ENCODE measurements at regions not wholly inside any gene's neighbourhood (a gene's known extent, or its start where the extent isn't known, plus 50 kb on each side); places are given as distances from the start of the nearest gene placed in this dataset.

- no peak for DNase-seq
Observed at GRCh38 chr10:130636313-130636930, 500.2 kb downstream of the GLRX3 start.

GRCh38 chr10:130637089-130637676, 501.0 kb downstream of the GLRX3 start:
- no peak for DNase-seq

DNA sequence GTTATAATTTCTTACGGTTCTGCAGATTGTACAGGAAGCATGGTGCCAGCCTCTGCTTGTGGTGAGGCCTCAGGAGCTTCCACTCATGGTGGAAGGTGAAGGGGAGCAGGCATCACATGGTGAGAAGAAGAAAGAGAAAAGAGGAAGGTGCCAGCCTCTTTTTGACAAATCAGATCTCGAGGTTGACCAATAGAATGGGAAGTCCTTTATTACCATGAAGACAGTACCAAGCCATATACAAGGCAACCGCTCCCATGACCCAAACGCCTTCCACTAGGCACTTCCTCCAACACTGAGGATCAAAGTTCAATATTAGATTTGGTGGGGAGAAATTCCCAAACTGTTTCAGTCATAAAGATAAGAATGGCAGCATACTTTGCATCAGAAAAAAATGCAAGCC, 502.8 kb downstream of the GLRX3 start:
- no peak for DNase-seq

- DNase-seq = no peak
Observed at GRCh38 chr10:130642926-130643325, 506.7 kb downstream of the GLRX3 start.

DNA sequence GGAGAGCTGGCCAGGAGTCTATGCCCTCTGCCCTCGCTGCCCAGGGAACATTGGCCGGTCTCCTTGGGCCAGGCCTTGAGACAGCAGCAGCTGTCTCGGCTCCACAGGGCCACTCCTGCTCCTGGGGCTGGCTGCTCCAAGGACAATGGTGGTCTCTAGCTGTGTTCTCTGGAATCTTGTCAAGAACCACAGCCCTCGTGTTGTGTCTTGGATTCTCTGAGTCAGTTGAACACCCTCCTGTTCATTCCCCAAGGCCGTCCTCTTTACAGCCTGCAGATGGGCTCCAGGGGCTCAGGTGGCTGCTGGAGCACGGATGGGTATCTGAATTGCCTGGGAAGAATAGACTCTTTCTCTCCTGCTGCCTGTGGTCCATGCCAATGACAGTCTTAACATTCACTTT, 511.1 kb downstream of the GLRX3 start:
- DNase-seq = no peak

DNA sequence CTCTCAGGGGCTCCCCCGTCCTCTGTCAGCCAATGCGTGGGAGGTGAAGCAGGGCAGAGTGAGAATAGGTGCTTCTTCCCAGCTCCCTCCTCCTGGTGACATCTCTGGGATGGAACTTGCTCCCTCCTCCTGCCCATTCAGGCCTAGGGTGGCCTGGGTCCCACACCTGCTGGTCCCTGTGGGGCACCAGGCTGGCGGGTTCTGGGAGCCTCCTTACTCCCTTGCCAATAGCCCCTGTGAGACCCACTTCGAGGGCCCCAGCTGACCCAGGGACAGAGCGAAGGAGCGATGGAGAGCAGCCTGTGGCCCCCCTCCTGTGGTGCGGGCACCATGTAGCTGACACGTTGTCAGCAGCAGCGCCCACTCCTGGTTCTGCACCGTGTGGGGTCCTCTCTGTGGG, 512.6 kb downstream of the GLRX3 start:
- no peak for DNase-seq

GRCh38 chr10:130652544-130652943, 516.4 kb downstream of the GLRX3 start:
- DNase-seq = no peak

GRCh38 chr10:130652964-130653578, 516.9 kb downstream of the GLRX3 start:
- no peak for DNase-seq

DNA sequence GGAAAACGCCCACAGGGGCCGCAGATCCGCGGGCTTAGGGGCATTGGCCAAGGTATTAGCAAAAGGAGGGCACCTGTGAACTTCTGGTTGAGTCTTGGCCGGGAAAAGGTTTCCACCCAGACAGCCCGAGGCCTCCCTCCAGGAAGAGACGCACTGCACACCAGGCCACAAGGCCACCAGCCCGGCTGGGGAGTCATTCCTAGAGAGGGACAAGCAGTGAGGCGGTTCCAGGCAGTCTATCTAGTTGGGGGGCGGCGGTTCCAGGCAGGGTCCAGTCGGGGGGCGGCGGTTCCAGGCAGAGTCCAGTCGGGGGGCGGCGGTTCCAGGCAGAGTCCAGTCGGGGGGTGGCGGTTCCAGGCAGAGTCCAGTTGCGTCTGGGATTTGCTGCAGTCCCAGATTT, 518.5 kb downstream of the GLRX3 start:
- no peak for DNase-seq

GRCh38 chr10:130655313-130656186, 519.4 kb downstream of the GLRX3 start:
- no peak for DNase-seq

DNA sequence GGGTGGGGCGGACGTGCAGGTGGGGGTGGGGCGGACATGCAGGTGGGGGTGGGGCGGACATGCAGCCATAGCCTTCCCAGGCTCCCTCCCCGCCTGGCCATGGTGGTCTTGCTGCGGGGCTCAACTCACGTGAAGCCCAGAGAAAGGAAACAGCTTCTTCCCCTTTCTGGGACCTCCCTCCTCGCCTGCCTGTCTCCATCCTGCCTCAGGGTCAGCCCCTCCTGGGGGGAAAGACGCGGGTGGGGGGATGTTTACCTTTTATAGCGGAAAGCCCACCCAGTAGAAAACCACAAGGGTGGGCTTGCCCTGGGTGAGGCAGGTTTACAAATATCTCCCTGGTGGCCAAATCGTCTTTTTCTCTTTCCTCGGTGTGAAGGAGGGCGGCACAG, 520.0 kb downstream of the GLRX3 start:
- no peak for DNase-seq

DNA sequence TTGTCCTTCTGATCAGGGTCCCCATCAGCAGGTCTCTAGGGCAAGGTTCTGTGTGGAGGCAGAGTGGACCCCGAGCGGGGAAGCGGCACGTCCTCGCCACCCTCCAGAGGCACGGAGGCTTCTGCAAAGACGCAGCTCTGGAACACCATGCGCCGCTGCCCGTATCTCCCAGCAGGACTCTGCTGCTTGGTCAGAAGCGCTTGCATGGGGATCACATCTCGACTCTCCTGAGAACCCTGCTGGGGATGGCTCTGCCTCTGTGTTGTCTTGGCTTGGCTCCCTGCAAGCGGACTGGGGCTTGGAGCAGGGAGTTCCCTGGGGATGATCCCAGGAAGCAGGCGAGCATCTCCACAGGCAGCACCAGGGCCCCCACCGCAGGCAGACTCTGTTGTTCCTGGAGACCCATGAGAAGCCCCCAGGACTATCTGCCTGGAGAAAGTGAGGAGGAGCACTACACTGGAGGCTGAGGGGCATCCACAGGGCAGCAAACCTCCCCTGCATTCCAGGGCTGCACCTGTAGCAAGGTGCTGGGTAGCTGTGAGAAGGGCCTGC, 520.5 kb downstream of the GLRX3 start:
- DNase-seq = no peak

DNA sequence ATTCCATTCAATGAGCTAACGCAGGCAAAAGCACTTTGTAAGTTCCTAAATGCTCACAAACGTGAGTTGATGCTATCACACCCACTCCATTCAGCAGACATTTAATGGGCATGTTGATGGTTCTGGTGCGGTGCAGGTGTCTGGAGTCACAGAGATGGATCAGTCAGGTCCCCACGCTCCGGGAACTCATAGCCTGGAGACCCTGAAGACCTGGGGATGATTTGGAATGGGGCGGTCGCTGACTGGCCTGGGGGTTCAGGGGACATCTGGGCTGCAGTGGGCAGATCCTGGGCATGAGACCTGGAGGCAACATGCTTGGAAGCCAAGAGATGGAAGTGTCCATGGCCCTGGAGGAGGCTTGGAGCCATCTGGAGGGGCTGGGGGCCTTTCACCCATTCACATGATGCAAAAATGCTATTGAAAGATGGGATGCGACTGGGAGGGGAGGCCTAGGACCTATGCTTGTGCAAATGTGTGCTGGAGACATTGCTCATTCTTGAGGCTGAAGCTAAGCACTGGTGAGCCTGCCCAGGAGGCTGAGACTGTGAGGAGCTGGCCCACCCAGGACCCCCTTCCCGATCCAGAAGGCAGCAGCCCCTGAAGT, 522.6 kb downstream of the GLRX3 start:
- no peak for DNase-seq

GRCh38 chr10:130659528-130659927, 523.3 kb downstream of the GLRX3 start:
- no peak for DNase-seq

DNA sequence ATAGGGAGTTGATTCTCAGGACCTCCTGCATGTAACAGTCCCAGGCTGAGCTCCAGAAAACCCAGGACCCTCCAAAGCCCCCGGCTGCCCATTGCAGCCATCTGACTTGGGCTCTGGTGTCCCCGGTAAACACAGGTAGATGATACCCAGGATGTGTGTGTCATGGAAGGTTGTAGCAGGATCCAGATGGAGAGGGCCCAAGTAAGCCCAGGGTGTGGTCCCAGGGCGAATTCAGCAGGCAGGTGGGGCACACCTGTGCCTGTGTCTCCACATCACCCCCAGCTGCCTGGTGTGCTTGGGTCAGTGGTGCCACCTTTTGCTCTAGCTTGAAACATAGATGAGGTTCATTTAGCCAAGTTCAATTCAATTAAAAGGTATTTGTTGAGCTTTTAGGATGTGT, 524.1 kb downstream of the GLRX3 start:
- DNase-seq = no peak

GRCh38 chr10:130661419-130661818, 525.2 kb downstream of the GLRX3 start:
- no peak for DNase-seq

DNA sequence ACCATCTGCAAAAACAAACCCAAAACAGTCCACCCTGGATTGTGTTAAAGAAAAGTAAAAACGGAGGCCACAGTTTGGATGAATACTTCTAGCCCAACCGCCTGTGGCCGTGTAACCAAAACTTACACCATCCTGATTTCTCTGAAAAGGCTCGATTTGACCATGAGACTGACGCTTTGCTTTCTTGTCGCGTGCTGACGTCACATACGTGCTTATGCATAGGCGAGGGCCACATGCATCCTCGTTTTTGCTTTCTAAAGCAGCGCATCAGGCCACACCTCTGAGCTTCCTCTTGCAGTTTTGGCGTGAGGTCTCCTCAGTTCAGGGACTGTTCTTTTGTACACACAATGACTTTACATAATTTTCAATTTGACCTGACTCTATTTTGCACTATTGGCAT, 526.6 kb downstream of the GLRX3 start:
- DNase-seq = no peak

DNA sequence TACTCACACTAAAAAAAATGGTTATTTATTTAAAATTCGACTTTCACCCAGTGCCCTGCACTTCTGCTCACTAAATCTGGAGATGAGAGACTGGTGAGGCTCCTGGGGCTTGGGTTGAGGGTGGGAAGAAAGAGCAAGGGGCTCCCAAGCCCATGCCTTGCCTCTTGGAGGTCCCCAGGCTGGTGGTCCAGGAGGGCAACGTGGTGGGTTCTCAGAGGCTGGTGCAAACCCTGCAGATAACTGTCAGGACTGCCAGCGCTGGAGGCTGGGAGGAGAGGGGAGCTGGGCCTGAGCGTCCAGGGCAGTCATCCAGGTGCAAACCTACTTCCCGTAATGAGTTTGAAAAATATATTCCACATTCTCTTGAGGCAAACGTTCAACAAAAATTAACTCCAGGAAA, 528.3 kb downstream of the GLRX3 start:
- no peak for DNase-seq

- DNase-seq = no peak
Observed at GRCh38 chr10:130666215-130666614, 530.0 kb downstream of the GLRX3 start.

GRCh38 chr10:130686689-130687300, 550.6 kb downstream of the GLRX3 start:
- DNase-seq = peak; percentile 39

- no peak for DNase-seq
Observed at GRCh38 chr10:130687566-130687965, 551.4 kb downstream of the GLRX3 start.

All from DMS53 (cell line).